GM04504 (cell line): ENCODE measurements at regions not wholly inside any gene's neighbourhood (a gene's known extent, or its start where the extent isn't known, plus 50 kb on each side); places are given as distances from the start of the nearest gene placed in this dataset.

Experiments
- DNase-seq: peaks from one replicate; pipeline ENCODE4 v3.0.0-alpha.2; 2012; ENCODE audit warnings: low read depth

DNA sequence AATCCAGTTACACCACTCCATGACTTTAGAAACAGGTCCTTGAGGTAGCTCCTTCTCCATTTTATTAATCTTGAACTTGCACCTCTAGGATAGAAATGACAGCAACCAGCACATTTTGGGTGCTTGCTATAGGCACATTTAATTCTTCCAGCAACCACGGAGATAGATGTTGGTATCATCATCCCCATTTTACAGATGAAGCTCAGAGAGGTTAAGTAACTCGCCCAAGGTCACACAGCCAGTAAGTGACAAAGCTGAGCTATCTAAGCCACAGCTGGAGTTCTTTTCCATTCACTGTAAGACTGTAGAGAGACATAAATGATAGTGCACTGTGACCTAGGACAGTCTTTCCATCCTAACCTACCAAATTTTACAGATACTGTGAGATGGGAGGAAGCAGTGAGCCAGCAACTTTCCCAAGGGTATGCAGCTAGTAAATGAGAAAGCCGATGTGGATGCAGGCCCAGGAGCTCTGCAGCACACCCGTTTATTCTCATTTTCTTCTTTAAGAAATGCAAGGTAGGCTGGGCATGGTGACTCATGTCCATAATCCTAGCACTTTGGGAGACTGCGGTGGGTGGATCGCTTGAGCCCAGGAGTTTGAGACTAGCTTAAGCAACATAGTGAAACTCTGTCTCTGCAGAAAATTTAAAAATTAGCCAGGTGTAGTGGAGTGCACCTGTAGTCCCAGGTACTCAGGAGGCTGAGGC is 103.2 kb downstream of the TBX5 start:
- no peak for DNase-seq

GRCh38 chr12:114302117-114302516 is 103.8 kb downstream of the TBX5 start:
- no peak for DNase-seq

DNA sequence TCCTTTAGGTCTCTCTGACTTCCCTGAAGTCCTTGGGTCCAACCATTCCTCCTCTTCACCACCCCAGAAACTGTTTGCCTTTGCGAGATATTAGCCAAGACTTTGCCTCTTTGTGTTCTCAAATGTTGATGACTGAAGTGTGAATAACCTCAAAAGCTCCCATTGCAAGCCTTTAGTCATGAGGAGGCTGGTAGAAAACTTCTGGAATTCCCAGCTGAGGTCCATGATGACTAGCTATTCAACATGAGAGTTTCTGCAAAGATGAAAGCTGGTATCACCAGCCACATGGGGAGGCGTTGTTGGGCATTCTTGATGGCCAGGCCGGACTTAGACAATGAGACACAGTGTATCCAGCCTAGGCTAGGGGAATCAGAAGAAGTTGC is 111.7 kb downstream of the TBX5 start:
- DNase-seq = no peak

- no peak for DNase-seq
Measured at GRCh38 chr12:114293571-114294302, 112.2 kb downstream of the TBX5 start.

GRCh38 chr12:114293073-114293472 is 112.9 kb downstream of the TBX5 start:
- DNase-seq = no peak

DNA sequence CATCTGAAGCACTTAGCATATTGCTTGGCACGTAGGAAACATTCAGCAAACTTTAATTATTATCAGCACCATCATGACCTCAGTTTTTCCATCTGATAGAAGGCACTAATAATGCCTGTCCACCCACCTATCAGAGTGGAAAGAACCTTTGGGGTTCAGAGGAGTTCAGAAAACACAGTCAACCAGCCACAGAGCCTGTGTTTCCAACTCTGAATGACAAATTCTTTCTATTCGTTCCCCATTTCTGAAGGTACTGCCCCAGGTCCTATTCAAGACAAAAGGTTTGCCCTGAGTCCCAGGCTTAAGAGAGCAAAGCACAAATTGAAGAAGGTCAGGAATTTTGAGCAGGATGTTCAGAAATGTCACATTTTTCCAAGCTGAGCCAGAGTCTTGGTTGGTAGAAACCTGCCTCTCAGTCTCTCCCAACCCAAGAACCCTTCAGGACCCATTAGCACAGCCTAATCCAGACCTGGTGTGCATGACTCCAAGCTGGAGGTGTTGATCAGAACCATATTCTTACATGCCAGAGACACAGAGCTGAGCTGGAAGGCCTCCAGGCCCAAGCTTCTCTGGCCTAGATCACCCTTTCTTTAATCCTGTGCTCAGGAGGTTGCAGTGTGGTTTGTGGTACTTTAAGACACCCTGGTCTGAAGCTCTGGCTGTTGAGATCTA is 114.4 kb downstream of the TBX5 start:
- DNase-seq = no peak

GRCh38 chr12:114287821-114288525 is 118.0 kb downstream of the TBX5 start:
- no peak for DNase-seq

DNA sequence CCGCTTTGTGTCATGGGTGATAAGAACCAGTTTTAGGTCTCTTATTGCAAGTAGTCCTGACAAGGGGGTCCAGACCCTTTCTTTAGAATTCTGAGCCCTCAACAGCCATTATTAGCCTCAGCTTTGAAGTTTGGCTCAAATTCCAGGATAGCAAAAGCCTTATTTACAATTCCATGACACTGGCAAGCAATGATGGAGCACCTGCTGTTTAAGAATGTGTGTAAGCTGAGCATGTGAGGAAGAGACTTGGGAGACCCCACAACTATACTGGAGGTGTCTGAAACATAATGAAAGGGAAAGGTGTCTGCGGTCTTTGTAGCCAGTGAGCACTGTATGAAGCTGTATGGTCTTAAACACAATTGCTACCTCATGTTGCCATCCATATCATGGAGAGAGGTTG is 119.8 kb downstream of the TBX5 start:
- DNase-seq = no peak

GRCh38 chr12:114285554-114285953 is 120.4 kb downstream of the TBX5 start:
- no peak for DNase-seq

GRCh38 chr12:114284041-114284440 is 121.9 kb downstream of the TBX5 start:
- no peak for DNase-seq

DNA sequence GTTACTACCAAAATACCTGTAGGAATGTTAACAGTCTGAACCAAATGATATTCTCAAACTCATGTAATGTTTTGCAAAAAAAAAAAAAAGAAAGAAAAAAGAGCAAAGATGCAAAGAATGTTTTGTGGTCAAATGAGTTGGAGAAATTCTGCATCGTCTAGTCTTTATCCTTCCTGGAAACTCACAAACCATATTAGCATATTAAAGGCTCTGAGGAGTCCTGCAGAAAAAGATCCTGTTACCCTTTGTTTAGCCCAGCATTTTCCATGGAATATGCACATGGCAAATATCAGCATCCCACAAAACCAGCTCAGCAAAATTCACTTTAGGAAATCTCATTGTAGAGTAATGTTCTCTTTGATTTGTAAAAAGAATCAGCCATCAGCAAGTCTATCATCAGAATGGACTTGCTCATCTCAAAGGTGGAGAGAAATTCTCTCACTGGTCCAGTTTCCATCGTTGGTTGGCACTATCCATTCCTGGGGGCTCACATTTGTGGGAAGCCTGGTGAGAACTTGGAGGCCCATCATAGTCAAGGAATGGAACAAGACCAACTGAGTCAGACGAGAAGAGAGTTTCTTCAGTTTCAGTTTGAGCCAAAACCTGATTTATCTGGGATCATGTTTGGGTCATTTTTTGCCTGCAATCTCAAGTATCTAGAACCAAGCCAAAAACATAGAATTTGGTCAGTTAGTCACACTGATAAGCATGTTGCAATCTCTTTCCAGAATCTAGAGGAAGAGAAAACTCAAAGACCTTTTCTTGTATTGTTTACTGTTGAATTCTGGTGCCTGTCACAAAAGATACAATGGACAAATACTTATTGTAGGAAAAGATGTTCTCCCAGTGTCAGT is 129.8 kb downstream of the TBX5 start:
- DNase-seq = no peak

DNA sequence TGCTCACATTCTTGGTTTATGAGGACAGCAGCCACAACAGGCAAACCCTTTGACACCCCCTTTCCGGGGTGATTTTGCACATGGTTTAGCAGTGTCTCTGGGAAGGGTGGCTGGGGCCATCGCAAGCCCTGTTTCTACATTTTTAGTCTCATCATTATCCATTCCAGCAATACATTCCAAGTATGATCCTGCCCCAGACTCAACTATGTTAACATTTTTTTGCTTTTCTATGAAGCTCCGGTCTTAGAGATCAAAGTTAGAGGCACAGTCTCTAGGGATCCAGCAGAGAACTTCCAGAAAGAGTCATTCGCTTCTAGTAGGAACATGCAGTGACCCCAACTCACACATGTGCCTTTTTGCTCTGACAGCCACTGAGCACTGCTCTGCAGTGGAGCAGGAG is 130.9 kb downstream of the TBX5 start:
- no peak for DNase-seq

- no peak for DNase-seq
Measured at GRCh38 chr12:114274131-114274530, 131.8 kb downstream of the TBX5 start.

- DNase-seq = no peak
Measured at GRCh38 chr12:114272605-114273004, 133.3 kb downstream of the TBX5 start.

GRCh38 chr12:114272071-114272470 is 133.9 kb downstream of the TBX5 start:
- DNase-seq = no peak

DNA sequence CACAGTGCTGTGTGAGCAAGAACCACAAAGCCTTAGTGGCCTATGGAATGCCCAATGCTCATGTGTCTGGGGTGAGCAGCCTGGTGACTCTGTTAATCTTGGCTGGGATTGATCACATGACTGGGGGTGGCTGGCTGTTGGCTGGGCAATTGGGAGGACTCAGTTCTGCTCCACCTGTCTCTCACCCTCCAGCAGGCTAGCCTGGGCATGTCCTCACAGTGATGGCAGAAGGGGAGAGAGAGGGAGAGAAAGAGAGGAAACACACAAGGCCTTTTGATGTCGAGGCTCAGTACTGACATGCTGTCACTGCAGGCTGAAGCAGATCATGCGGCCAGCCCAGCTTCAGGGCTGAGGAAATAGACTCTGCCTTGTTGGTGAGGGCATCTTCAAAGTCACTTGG is 136.8 kb downstream of the TBX5 start:
- DNase-seq = no peak

GRCh38 chr12:114266536-114266935 is 139.4 kb downstream of the TBX5 start:
- DNase-seq = no peak

- DNase-seq = no peak
Measured at GRCh38 chr12:114265036-114265435, 140.9 kb downstream of the TBX5 start.

DNA sequence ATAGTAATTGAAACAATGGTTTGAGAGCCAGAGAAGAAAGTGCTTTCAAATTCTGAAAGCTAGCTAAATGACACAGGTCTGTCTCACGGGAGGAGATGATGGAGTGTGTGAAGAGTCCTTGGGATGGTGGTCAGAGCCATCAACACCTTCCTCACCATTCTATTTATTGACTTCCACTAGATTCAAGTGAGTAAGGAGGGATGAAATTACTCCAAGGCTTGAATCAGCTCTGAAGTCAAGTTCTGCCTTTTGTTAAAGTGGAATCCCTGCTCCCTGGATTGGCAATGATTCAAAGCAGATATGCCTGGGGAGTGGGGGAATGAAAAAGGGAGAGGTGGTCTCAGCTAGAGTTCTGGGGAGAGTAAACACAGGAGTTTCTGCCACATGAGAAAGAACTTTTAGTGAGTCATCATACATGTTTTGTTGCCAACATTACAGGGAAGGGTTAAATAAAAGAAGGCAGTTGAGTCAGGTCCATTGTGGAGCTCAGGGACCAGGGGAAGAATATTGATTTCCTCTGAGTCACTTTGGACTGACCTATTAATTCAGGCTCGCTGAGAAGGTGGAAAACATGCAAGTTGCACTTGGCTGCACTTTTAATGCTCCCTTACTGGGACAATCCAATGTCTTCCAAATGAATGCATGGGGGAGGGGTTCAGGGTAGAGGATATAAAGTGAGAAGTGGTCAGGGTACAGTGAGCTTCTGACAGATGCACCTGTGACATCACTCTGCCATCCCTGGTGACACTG is 142.7 kb downstream of the TBX5 start:
- no peak for DNase-seq

GRCh38 chr12:114257687-114258086 is 148.3 kb downstream of the TBX5 start:
- DNase-seq = no peak

DNA sequence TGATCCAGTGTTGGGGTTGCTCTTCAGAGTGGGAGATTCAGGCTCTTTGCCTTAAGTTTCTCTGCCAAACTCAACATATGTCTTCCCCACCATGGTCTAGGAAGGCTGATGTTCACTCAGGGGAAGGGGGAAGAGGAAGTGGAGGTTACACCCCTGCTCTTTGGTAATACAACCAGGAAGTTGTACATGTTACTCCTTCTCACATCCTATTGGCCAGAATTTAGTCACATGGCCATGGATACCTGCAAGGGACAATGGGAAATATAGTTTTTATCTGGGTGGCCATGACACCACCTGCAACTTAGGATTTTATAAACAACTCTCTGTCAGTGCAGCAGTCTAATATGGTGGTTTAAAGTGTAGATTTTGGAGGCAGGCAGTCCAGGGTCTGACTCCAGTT is 150.9 kb downstream of the TBX5 start:
- DNase-seq = no peak
